AG04449 (cell line): ENCODE measurements at regions not wholly inside any gene's neighbourhood (a gene's known extent, or its start where the extent isn't known, plus 50 kb on each side); places are given as distances from the start of the nearest gene placed in this dataset.

Experiments used
- CTCF ChIA-PET: fragments of 350-600 bp; formaldehyde crosslinking; extraction: SDS; loops from one replicate; lab custom pipeline; 2021; ENCODE audit warnings: antibody characterized with exemption; lab: Yijun Ruan, JAX
- POLR2A ChIA-PET: fragments of 400-600, 350-600 bp; formaldehyde crosslinking; extraction: SDS; loops from one replicate; lab custom pipeline; 2020; ENCODE audit warnings: antibody characterized with exemption, inconsistent platforms; lab: Yijun Ruan, JAX
- DNase-seq: peaks from one replicate; pipeline ENCODE4 v3.0.0-alpha.2; 2010; ENCODE audit warnings: low read depth, low spot score
- H3K4me3 ChIP-seq: 2 replicates; pipeline ENCODE4 v1.5.1; 2011; ENCODE audit warnings: low read depth, mild to moderate bottlenecking, control low read depth, low read length
- TF ChIP-seq, protein P1 (sequence below): IDR thresholded peaks from one replicate; pipeline ENCODE4 v1.5.1; 2011; ENCODE audit warnings: mild to moderate bottlenecking, moderate library complexity, low read length, control low read depth, inconsistent platforms; ENCODE audit not compliant: insufficient read depth; ENCODE audit errors: missing control alignments

DNA sequence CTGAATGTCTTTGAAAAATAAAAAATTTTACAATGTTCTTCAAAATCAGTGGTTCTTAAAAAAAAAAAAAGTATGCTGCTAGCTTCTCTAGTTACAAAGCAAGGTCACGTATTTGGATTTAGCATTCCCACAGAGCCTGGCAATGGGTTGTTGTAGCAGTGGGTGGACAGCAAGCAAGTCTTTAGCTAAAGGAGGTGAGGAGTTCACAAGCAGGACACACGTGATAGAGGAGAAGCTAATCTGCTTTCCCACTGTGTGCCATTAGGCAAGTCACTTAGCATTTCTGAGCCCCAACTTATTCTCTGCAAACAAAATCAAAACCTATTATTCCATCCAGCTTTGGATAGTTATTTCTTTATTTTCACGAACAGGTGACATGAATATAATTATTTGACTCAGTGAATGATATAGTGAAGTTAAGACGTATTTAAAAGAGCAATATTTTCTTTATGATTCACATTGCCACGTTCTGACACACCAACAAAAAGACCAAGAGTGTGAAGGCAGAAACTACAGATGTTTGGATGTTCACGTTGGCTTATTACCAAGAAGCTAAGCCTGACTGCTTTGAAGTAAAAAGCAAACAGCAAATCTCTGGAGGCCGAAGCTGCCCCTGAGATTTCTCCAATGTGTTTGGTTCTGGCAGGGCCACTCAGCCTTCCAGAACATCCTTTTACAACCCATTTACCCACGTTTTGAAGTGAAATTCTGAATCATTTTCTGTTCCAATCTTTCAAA lies 612.1 kb upstream of the CDH6 start:
- no peak overlapping the region for H3K4me3 ChIP-seq
- ChIA-PET CTCF (no interaction called here), POLR2A (no interaction called here)
- TF ChIP-seq, protein P1, sequence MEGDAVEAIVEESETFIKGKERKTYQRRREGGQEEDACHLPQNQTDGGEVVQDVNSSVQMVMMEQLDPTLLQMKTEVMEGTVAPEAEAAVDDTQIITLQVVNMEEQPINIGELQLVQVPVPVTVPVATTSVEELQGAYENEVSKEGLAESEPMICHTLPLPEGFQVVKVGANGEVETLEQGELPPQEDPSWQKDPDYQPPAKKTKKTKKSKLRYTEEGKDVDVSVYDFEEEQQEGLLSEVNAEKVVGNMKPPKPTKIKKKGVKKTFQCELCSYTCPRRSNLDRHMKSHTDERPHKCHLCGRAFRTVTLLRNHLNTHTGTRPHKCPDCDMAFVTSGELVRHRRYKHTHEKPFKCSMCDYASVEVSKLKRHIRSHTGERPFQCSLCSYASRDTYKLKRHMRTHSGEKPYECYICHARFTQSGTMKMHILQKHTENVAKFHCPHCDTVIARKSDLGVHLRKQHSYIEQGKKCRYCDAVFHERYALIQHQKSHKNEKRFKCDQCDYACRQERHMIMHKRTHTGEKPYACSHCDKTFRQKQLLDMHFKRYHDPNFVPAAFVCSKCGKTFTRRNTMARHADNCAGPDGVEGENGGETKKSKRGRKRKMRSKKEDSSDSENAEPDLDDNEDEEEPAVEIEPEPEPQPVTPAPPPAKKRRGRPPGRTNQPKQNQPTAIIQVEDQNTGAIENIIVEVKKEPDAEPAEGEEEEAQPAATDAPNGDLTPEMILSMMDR, result no peak
- DNase-seq, result no peak

DNA sequence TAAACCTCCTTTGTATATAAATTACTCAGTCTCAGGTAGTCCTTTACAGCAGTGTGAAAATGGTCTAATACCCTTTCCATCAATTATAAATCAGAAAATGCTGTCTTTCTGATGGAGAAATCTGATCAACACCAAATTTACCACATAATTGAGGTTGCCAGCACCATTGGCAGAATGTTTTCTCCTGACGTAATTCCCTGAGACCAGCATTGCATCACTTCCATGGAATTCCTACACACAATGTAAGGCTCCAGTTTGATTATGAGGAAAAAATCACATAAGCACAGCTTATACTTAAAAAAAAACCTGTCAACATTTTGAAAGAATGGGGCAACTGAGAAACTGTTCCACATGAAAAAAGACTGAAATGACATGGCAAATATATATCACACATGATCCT lies 618.7 kb upstream of the CDH6 start:
- TF ChIP-seq, protein P1, result no peak
- H3K4me3 ChIP-seq, result no peak overlapping the region
- no peak for DNase-seq
- POLR2A ChIA-PET, result no interaction called here
- CTCF ChIA-PET, result no interaction called here

DNA sequence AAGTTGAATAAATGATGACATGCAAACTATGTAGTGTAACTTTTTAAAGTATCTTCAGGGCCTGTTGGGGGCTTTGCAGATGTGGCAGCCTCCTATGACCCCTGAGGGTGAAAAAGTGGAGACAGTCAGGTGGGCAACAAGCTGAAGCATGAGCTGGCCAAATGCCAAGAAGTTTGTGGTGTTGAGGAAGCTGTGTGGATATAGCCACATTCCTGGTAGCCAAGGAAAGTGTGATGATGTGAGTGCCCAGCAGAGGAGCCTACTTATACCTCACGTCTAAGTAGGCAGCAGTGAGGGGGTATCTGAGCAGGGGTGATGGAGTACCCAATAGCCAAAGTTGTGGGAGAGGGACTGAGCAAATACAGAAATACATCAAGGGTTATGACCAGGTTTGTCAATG lies 621.2 kb upstream of the CDH6 start:
- no peak overlapping the region for H3K4me3 ChIP-seq
- DNase-seq, result no peak
- POLR2A ChIA-PET, result no interaction called here
- TF ChIP-seq, protein P1, result no peak
- CTCF ChIA-PET, result no interaction called here

DNA sequence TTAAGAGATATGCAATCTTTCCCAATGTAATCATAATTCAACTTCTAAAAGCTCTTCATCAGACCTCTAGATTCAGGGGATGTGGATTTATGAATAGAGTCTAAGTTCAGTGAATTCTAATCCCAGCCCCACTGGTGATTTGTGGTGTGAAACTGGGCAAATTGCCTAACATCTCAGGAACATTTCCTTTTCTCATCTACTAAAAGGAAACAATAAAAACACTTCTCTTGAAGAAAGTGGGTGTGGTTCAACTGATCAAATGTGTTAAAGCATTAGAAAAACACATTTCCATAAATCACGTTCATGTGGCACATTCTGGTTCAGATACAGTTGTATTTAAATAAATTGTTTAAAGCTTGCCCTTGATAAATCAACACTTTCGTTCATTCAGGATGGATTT lies 631.7 kb upstream of the CDH6 start:
- no peak overlapping the region for H3K4me3 ChIP-seq
- TF ChIP-seq, protein P1, result no peak
- DNase-seq, result no peak
- CTCF ChIA-PET, result no interaction called here
- POLR2A ChIA-PET, result no interaction called here

DNA sequence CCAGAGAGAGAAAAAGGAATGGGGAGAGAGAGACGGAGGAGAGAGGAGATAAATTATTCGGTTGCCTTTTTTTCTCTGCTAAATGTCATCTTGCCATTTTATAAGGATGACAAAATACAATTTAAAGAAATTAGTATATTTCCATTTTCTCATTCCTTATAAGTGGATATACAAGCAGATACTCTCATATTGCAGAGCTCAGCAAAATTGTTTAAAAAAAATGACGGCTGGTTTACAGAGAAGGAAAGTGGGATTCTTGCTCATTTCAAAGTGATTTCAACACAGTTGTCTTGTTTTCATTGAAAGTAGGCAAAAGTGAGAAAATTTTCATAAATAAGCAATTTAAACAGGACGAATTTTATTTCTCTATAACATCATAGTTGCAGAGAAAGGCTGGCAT lies 641.9 kb upstream of the CDH6 start:
- TF ChIP-seq, protein P1, result no peak
- no peak overlapping the region for H3K4me3 ChIP-seq
- ChIA-PET CTCF (no interaction called here), POLR2A (no interaction called here)
- no peak for DNase-seq

DNA sequence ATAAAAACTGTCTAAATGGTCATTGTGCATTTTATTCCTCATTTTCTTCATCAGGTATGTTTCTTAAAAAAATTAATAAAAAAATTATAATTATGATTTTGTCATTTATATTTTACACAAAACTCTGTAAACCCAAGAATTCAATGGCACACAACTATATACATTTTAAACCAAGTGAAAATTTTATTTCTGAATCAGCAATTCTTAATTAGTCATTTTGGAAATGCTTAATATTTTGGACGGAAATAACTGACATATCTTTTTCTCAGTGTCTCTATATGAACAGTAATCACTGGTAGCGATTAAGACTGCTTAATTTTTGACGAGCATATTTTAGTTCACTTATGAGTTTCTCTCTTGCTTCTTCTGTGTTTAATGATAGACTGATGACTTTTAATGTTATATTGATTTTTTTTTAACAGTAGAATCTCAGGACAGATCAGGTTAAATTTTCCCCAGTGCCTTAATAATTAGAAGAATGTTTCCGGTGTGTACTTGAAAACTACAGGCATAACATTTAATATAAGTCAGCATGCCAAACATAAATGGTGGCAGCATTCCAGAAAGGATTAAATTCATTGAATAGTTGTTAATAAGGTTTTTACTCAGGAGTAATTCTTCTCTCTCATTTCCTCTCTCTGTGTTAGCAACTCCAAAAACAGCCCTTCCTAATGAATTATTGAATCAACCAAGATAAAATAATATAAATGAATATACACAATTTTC lies 644.7 kb upstream of the CDH6 start:
- TF ChIP-seq, protein P1, result no peak
- CTCF ChIA-PET, result no interaction called here
- POLR2A ChIA-PET, result no interaction called here
- H3K4me3 ChIP-seq, result no peak overlapping the region
- DNase-seq, result no peak
